ENCODE measurements at regions not wholly inside any gene's neighbourhood (a gene's known extent, or its start where the extent isn't known, plus 50 kb on each side); places are given as distances from the start of the nearest gene placed in this dataset.

DNA sequence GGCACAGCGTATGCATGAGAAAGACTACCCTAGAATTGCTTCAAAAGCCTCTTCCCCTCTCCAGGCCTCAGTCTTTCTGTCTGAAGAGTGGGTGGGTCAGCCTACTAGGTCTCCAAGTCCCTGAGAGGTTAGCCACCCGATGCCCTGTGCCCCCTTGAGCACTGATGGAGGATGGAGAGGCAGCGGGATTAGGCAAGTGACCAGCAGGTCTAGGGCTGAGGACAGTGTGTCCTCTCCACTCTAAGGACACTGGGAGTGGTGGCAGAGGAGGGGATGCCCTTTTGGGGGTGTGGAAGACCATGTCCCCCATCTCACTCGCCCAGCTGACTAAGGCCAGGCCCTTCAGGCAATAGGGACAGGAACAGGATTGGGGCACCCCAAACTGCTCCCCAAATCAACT is 72.2 kb upstream of the WNT11 start:
- H3K27me3 ChIP-seq (ENCODE audit: insufficient read depth, low read length), result peaks cover 6% of the 10 kb centered on the region
- H3K4me2 ChIP-seq (ENCODE audit: low read length), result no peak overlapping the region
- H3K79me2 ChIP-seq (ENCODE audit: insufficient read depth, low read length), result no peaks in the 10 kb centered on the region
- TF ChIP-seq EZH2 (IDR thresholded peaks at IDR 0.05; ENCODE audit: insufficient read depth, low read length), result no peak
- TF ChIP-seq, protein P1, sequence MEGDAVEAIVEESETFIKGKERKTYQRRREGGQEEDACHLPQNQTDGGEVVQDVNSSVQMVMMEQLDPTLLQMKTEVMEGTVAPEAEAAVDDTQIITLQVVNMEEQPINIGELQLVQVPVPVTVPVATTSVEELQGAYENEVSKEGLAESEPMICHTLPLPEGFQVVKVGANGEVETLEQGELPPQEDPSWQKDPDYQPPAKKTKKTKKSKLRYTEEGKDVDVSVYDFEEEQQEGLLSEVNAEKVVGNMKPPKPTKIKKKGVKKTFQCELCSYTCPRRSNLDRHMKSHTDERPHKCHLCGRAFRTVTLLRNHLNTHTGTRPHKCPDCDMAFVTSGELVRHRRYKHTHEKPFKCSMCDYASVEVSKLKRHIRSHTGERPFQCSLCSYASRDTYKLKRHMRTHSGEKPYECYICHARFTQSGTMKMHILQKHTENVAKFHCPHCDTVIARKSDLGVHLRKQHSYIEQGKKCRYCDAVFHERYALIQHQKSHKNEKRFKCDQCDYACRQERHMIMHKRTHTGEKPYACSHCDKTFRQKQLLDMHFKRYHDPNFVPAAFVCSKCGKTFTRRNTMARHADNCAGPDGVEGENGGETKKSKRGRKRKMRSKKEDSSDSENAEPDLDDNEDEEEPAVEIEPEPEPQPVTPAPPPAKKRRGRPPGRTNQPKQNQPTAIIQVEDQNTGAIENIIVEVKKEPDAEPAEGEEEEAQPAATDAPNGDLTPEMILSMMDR (IDR thresholded peaks at IDR 0.05; ENCODE audit: insufficient read depth, low read depth, low read length), result no peak
- Mint-ChIP-seq H3K4me3 (ENCODE audit: unreplicated experiment) (no peak overlapping the region), H3K27ac (ENCODE audit: unreplicated experiment) (no peak overlapping the region), H3K9me3 (ENCODE audit: unreplicated experiment) (peaks cover 9% of the 10 kb centered on the region), H3K27me3 (ENCODE audit: low read depth, unreplicated experiment) (peaks cover 50% of the 10 kb centered on the region), H3K36me3 (ENCODE audit: low read depth, unreplicated experiment) (no peaks in the 10 kb centered on the region), H3K4me1 (ENCODE audit: low read depth, unreplicated experiment) (no peaks in the 10 kb centered on the region)
- H3K36me3 ChIP-seq (ENCODE audit: insufficient read depth, low read length), result no peaks in the 10 kb centered on the region
- no peak overlapping the region for H2AFZ ChIP-seq (ENCODE audit: low read depth, low read length)
- H3K4me1 ChIP-seq (ENCODE audit: insufficient read depth, low read length), result no peaks in the 10 kb centered on the region
- H4K20me1 ChIP-seq (ENCODE audit: insufficient read depth, low read length), result no peaks in the 10 kb centered on the region
- no peak overlapping the region for H3K4me3 ChIP-seq (ENCODE audit: insufficient read depth, low read depth, low read length)
- no peak for FAIRE-seq
- peaks cover 4% of the 10 kb centered on the region for H3K9me3 ChIP-seq (ENCODE audit: insufficient read depth, low read depth, low read length)
- DNase-seq (ENCODE audit: low read depth), result no peak
- no peak overlapping the region for H3K27ac ChIP-seq (ENCODE audit: low read depth, low read length)
- no peak overlapping the region for H3K9ac ChIP-seq (ENCODE audit: low read length)

DNA sequence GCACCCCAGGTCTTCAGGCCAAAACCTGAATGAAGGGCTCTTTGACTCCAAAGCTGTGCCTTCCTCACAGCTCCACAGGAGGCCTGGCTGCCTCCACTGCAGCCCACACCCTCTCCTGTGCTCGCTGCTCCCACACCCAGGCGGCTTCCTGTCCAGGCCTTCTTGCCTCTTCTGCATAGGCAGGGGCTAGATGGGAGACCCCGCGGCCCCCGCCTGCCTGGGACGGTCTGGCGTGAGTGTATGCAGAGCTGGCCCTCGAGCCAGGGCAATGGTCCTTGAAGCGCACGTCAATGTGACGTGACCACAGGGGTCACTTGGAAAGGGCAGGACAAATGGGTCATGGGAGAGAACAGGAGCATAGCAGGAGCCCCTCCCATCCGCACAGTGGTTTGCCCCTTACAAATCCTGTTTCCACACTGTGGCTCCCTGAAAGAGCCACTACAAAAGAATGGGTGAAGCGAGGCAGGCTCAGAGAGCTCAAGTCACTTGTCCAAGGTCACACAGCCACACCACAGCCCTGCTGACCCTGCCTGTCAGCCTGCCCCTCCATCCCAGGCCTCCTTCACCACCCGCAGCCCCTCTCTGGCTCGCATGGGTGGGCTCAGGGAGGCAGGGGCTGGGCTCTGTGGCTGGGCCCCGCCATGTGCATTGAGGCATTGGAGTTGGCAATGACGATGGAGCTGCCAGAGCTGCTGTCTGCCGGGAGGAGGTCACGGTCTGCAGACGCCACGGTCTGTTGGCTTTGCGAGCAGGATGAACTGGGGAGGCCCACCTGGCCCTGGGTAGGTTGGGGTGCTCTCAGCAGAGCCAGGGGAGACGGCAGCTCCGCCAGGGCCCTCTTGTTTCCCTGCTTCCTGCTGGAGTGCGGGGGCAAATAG is 71.2 kb upstream of the WNT11 start:
- TF ChIP-seq EZH2 (IDR thresholded peaks at IDR 0.05; ENCODE audit: insufficient read depth, low read length), result no peak
- TF ChIP-seq, protein P1 (IDR thresholded peaks at IDR 0.05; ENCODE audit: insufficient read depth, low read depth, low read length), result no peak
- H3K36me3 Mint-ChIP-seq (ENCODE audit: low read depth, unreplicated experiment), result no peaks in the 10 kb centered on the region
- Histone ChIP-seq H3K4me2 (ENCODE audit: low read length) (no peak overlapping the region), H3K27ac (ENCODE audit: low read depth, low read length) (no peak overlapping the region), H3K79me2 (ENCODE audit: insufficient read depth, low read length) (no peaks in the 10 kb centered on the region), H3K9ac (ENCODE audit: low read length) (no peak overlapping the region), H3K4me3 (ENCODE audit: insufficient read depth, low read depth, low read length) (no peak overlapping the region), H4K20me1 (ENCODE audit: insufficient read depth, low read length) (no peaks in the 10 kb centered on the region), H3K36me3 (ENCODE audit: insufficient read depth, low read length) (no peaks in the 10 kb centered on the region), H2AFZ (ENCODE audit: low read depth, low read length) (no peak overlapping the region), H3K4me1 (ENCODE audit: insufficient read depth, low read length) (no peaks in the 10 kb centered on the region), H3K9me3 (ENCODE audit: insufficient read depth, low read depth, low read length) (peaks cover 4% of the 10 kb centered on the region), H3K27me3 (ENCODE audit: insufficient read depth, low read length) (peaks cover 6% of the 10 kb centered on the region)
- H3K4me3 Mint-ChIP-seq (ENCODE audit: unreplicated experiment), result no peak overlapping the region
- DNase-seq (ENCODE audit: low read depth), result no peak
- peaks cover 9% of the 10 kb centered on the region for H3K9me3 Mint-ChIP-seq (ENCODE audit: unreplicated experiment)
- FAIRE-seq, result no peak
- no peaks in the 10 kb centered on the region for H3K4me1 Mint-ChIP-seq (ENCODE audit: low read depth, unreplicated experiment)
- H3K27me3 Mint-ChIP-seq (ENCODE audit: low read depth, unreplicated experiment), result peaks cover 49% of the 10 kb centered on the region
- no peak overlapping the region for H3K27ac Mint-ChIP-seq (ENCODE audit: unreplicated experiment)

DNA sequence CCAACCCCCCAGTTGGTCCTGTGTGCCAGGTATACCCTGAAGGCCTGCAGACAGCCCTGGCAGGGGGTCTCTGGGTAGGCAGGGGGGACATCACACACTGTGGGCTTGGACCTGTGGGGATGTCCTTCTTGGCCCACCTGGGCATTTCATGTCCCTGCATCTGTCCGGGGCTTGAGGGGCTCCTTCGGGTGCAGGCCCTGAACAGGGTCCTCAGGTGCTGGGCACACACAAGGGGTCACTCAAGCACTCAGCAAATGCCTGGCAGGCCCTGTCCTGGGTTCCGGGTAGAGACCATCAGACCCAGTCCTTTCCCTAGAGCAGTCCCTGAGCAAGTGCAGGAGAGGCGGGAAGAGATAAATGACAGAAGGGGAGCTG is 70.5 kb upstream of the WNT11 start:
- H3K4me1 ChIP-seq (ENCODE audit: insufficient read depth, low read length), result no peaks in the 10 kb centered on the region
- peaks cover 4% of the 10 kb centered on the region for H3K9me3 ChIP-seq (ENCODE audit: insufficient read depth, low read depth, low read length)
- Mint-ChIP-seq H3K4me1 (ENCODE audit: low read depth, unreplicated experiment) (no peaks in the 10 kb centered on the region), H3K4me3 (ENCODE audit: unreplicated experiment) (no peak overlapping the region), H3K36me3 (ENCODE audit: low read depth, unreplicated experiment) (no peaks in the 10 kb centered on the region), H3K27ac (ENCODE audit: unreplicated experiment) (no peak overlapping the region), H3K9me3 (ENCODE audit: unreplicated experiment) (peaks cover 9% of the 10 kb centered on the region), H3K27me3 (ENCODE audit: low read depth, unreplicated experiment) (peaks cover 43% of the 10 kb centered on the region)
- no peaks in the 10 kb centered on the region for H3K79me2 ChIP-seq (ENCODE audit: insufficient read depth, low read length)
- no peak overlapping the region for H3K4me2 ChIP-seq (ENCODE audit: low read length)
- peaks cover 6% of the 10 kb centered on the region for H3K27me3 ChIP-seq (ENCODE audit: insufficient read depth, low read length)
- no peaks in the 10 kb centered on the region for H3K36me3 ChIP-seq (ENCODE audit: insufficient read depth, low read length)
- no peak overlapping the region for H3K9ac ChIP-seq (ENCODE audit: low read length)
- no peak overlapping the region for H2AFZ ChIP-seq (ENCODE audit: low read depth, low read length)
- DNase-seq (ENCODE audit: low read depth) (no peak), FAIRE-seq (no peak)
- H4K20me1 ChIP-seq (ENCODE audit: insufficient read depth, low read length), result no peaks in the 10 kb centered on the region
- no peak overlapping the region for H3K4me3 ChIP-seq (ENCODE audit: insufficient read depth, low read depth, low read length)
- no peak for TF ChIP-seq EZH2 (IDR thresholded peaks at IDR 0.05; ENCODE audit: insufficient read depth, low read length)
- TF ChIP-seq, protein P1 (IDR thresholded peaks at IDR 0.05; ENCODE audit: insufficient read depth, low read depth, low read length), result no peak
- no peak overlapping the region for H3K27ac ChIP-seq (ENCODE audit: low read depth, low read length)
